ENCODE measurements at regions not wholly inside any gene's neighbourhood (a gene's known extent, or its start where the extent isn't known, plus 50 kb on each side); places are given as distances from the start of the nearest gene placed in this dataset.

DNA sequence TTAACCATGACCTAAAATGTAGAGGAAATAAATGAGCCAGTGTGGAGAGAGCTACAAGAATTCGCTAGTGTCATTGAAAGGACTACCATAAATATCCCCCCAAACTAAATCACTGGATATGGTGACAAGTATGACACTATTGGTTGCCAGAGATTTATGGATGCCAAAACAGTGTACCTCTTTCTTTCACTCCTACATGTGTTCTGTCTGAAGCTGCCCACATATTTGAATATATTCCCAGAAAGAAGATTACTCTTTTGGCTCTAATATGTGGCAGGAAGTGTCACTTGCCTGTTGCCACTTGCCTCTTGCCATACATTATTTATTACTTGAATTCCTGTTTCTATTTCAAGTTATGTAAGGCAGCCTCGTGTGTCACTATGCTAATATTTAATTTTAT, 1573.6 kb downstream of the TECRL start:
- in situ Hi-C loops (cut with HindIII; ENCODE audit: low sequenced_read_pairs): no loop called here
- no peak overlapping the region for H3K4me3 ChIP-seq (ENCODE audit: low read depth, low read length)
- TF ChIP-seq, protein P1, sequence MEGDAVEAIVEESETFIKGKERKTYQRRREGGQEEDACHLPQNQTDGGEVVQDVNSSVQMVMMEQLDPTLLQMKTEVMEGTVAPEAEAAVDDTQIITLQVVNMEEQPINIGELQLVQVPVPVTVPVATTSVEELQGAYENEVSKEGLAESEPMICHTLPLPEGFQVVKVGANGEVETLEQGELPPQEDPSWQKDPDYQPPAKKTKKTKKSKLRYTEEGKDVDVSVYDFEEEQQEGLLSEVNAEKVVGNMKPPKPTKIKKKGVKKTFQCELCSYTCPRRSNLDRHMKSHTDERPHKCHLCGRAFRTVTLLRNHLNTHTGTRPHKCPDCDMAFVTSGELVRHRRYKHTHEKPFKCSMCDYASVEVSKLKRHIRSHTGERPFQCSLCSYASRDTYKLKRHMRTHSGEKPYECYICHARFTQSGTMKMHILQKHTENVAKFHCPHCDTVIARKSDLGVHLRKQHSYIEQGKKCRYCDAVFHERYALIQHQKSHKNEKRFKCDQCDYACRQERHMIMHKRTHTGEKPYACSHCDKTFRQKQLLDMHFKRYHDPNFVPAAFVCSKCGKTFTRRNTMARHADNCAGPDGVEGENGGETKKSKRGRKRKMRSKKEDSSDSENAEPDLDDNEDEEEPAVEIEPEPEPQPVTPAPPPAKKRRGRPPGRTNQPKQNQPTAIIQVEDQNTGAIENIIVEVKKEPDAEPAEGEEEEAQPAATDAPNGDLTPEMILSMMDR (IDR thresholded peaks at IDR 0.05; ENCODE audit: low read depth, low read length, missing control alignments): no peak
- no peak for DNase-seq (ENCODE audit: low read depth)

DNA sequence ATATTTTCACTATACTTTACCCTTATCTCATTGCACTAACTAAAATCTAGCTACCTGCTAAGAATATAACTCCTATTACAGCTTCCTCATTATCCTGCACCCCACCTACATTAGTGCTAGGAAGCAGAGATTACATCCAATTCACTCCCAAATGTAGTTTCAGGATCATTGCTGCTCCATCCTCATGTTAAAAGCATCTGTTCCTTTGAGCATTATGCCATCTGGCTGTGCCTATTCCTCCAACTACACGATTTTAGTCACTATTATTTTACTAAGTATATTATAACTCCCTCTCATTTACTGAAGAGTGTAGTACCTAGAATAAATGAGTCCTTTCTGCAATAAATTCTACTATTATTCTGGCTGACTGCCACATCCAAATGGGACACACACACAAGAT, 1586.9 kb downstream of the TECRL start:
- TF ChIP-seq, protein P1 (IDR thresholded peaks at IDR 0.05; ENCODE audit: low read depth, low read length, missing control alignments): no peak
- in situ Hi-C loops (cut with HindIII; ENCODE audit: low sequenced_read_pairs): no loop called here

DNA sequence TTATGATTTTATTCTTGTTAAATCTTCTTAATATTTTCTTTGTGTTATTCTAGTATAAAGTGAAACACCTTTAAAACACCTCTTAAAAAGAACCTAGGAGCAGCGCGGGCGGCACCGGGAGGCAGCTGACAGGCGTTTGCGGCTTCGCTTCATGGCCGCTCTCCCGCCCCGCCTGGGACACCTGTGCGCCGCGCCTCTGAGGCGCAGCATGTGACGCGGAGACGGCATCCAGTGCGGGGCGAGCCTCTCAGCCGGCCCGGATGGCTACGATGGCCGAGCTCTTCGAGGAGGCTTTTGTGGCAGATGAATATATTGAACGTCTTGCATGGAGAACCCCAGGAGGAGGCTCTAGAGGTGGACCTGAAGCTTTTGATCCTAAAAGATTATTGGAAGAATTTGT, 1592.7 kb downstream of the TECRL start:
- TF ChIP-seq, protein P1 (IDR thresholded peaks at IDR 0.05; ENCODE audit: low read depth, low read length, missing control alignments): no peak
- no peak for DNase-seq (ENCODE audit: low read depth)
- in situ Hi-C loops (cut with HindIII; ENCODE audit: low sequenced_read_pairs): no loop called here
- no peak overlapping the region for H3K4me3 ChIP-seq (ENCODE audit: low read depth, low read length)

More for the DNA sequence above, 1586.9 kb downstream of the TECRL start:
- DNase-seq (ENCODE audit: low read depth): no peak
- no peak overlapping the region for H3K4me3 ChIP-seq (ENCODE audit: low read depth, low read length)

DNA sequence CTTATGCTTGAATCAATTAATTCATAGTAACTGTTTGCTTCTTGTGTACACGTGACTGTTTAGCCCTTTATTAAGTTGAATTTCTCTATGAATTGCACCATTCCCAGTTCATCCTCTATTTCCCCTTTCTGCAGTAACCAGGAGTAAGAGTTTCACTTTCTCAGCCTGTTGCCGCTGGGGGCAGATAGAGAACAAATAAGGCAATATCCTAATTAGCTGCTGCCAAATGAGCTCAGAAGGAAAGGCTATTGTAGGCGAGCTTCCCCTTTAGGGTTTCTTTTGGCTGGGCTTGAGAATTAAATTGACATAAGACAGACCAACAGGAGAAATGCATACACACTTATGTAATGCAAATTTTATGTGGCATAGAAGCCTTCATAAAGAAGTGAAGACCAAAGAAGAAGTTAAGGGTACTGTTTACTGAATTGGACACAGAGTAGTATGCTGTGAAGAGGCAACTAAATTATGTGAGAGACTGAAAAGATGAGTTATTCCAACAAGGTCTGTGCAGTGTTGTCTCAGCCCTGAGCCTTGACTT, 1594.7 kb downstream of the TECRL start:
- no peak for DNase-seq (ENCODE audit: low read depth)
- in situ Hi-C loops (cut with HindIII; ENCODE audit: low sequenced_read_pairs): no loop called here
- TF ChIP-seq, protein P1 (IDR thresholded peaks at IDR 0.05; ENCODE audit: low read depth, low read length, missing control alignments): no peak
- no peak overlapping the region for H3K4me3 ChIP-seq (ENCODE audit: low read depth, low read length)

DNA sequence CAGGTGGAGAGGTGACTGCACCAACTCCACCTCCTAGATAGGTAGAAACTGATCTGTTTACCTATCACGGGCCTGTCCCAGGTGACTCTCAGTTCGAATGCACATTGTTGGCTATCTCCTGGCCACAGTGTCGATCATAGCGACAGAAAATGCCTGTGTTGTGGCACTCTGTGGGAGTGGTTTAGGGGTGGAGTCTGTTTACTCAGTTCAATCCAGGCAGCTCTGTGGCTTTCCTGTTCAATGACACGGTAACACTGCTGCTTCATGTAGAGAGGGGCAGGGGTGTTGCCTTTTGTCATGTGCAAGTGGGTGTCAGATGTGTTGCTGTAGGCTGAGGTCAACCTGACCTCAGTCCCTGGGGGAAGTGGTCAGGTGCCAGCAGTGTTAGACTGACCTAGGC, 1602.4 kb downstream of the TECRL start:
- H3K4me3 ChIP-seq (ENCODE audit: low read depth, low read length): no peak overlapping the region
- in situ Hi-C loops (cut with HindIII; ENCODE audit: low sequenced_read_pairs): no loop called here
- no peak for DNase-seq (ENCODE audit: low read depth)
- TF ChIP-seq, protein P1 (IDR thresholded peaks at IDR 0.05; ENCODE audit: low read depth, low read length, missing control alignments): no peak

DNA sequence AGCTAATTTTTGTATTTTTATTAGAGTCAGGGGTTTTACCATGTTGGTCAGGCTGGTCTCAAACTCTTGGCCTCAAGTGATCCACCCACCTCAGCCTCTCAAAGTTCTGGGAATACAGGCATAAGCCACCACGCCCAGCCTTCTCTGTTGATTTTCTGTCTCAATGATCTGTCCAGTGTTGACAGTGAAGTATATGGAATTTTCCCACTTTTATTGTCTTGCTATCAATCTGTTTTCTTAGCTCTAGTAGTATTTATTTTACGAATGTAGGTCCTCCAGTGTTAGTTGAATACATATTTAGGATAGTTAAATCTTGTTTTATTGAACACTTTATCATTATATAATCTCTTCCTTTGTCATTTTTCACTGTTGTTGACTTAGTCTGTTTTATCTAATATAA, 1603.9 kb downstream of the ADGRL3 start:
- TF ChIP-seq, protein P1 (IDR thresholded peaks at IDR 0.05; ENCODE audit: low read depth, low read length, missing control alignments): no peak
- DNase-seq (ENCODE audit: low read depth): no peak
- H3K4me3 ChIP-seq (ENCODE audit: low read depth, low read length): no peak overlapping the region
- in situ Hi-C loops (cut with HindIII; ENCODE audit: low sequenced_read_pairs): no loop called here

DNA sequence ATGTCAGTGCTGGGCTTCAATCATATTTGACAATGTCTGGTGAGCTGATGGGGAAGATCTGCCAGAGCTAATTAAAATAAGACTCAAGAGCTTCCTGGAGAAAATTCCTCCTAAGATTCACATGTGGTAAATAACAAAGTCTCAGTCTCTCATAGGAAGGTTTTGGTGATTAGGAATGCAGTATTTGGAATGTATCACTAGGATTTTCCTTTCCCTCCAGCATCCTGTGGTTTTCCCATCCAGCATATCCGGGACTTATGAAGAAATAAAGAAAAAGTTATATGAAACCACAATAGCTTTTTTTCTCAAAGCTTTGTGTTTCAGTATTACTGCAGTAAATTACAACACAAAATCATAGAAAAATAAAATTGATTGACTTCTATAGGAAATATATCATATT, 1597.1 kb downstream of the ADGRL3 start:
- H3K4me3 ChIP-seq (ENCODE audit: low read depth, low read length): no peak overlapping the region
- in situ Hi-C loops (cut with HindIII; ENCODE audit: low sequenced_read_pairs): no loop called here
- DNase-seq (ENCODE audit: low read depth): peak; percentile 4
- TF ChIP-seq, protein P1 (IDR thresholded peaks at IDR 0.05; ENCODE audit: low read depth, low read length, missing control alignments): no peak
